ENCODE measurements at regions not wholly inside any gene's neighbourhood (a gene's known extent, or its start where the extent isn't known, plus 50 kb on each side); places are given as distances from the start of the nearest gene placed in this dataset.
"Not testable (repeated sequence)": the region's sequence is repeated elsewhere in the genome, so short reads cannot be mapped to it uniquely, and the experiment has no call there.

DNA sequence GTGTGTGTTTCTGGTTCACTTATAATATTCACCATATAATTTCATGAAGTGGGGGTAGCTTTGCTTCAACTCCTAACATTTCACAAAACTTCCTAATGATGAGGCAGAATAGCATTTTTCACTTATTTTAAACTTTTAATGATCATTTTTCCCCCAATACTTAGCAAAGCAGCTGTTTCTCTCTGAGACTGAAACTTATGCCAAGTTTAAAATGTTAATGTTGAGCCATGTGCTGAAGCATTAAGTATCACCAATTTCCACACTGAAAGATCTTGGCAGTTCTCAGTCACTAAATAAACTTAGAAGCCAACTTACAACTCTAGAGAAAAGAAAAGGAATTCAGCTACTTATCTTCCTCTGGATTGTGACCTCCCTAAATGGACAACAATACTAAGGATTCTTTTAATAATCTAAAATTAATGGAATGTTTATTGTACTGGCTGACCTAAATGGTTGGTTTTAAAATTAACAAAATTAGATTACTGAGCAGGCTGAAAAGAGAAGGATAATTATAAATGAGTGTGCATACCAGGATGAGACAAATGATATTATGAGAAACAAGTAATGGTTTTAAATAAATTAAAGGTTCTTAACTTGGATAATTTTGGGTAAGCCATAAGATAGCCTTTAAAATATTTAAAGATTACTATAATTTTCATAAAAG lies 1429.4 kb upstream of the ADGRL3 start:
- H2AFZ ChIP-seq, result no peak overlapping the region
- H3K4me2 ChIP-seq (ENCODE audit: unreplicated experiment), result no peak overlapping the region
- H3K4me3 ChIP-seq, result no peak overlapping the region
- no peaks in the 10 kb centered on the region for H3K27me3 ChIP-seq (replicated peaks; ENCODE audit: insufficient read depth)
- H4K20me1 ChIP-seq (ENCODE audit: insufficient read depth), result no peaks in the 10 kb centered on the region
- TF ChIP-seq EZH2phosphoT487 (IDR thresholded peaks at IDR 0.05; ENCODE audit: insufficient read depth, low read depth) (no peak), EZH2 (IDR thresholded peaks at IDR 0.05; ENCODE audit: insufficient read depth, poor library complexity, severe bottlenecking) (no peak)
- H3K9me2 ChIP-seq (ENCODE audit: insufficient read depth), result no peaks in the 10 kb centered on the region
- no peaks in the 10 kb centered on the region for H3F3A ChIP-seq (ENCODE audit: insufficient read depth)
- in situ Hi-C loops (cut with MboI), result no loop called here
- no peaks in the 10 kb centered on the region for H3K36me3 ChIP-seq (ENCODE audit: low read depth)
- no peak overlapping the region for H3K9ac ChIP-seq
- H3K9me3 ChIP-seq (ENCODE audit: low read depth), result no peaks in the 10 kb centered on the region
- no peak for DNase-seq
- H3K27ac ChIP-seq, result no peak overlapping the region
- no peaks in the 10 kb centered on the region for H3K79me2 ChIP-seq (ENCODE audit: insufficient read depth)
- no peaks in the 10 kb centered on the region for H3K4me1 ChIP-seq (ENCODE audit: insufficient read depth)

- H3K79me2 ChIP-seq (ENCODE audit: insufficient read depth), result no peaks in the 10 kb centered on the region
- TF ChIP-seq EZH2 (IDR thresholded peaks at IDR 0.05; ENCODE audit: insufficient read depth, poor library complexity, severe bottlenecking), result no peak
- TF ChIP-seq EZH2phosphoT487 (IDR thresholded peaks at IDR 0.05; ENCODE audit: insufficient read depth, low read depth), result no peak
- no peak overlapping the region for H3K27ac ChIP-seq
- H3K4me1 ChIP-seq (ENCODE audit: insufficient read depth), result no peaks in the 10 kb centered on the region
- no peaks in the 10 kb centered on the region for H4K20me1 ChIP-seq (ENCODE audit: insufficient read depth)
- in situ Hi-C loops (cut with MboI), result no loop called here
- no peaks in the 10 kb centered on the region for H3K27me3 ChIP-seq (replicated peaks; ENCODE audit: insufficient read depth)
- no peak overlapping the region for H2AFZ ChIP-seq
- no peaks in the 10 kb centered on the region for H3K9me2 ChIP-seq (ENCODE audit: insufficient read depth)
- DNase-seq, result no peak
- H3K4me3 ChIP-seq, result no peak overlapping the region
- H3K9ac ChIP-seq, result no peak overlapping the region
- H3F3A ChIP-seq (ENCODE audit: insufficient read depth), result no peaks in the 10 kb centered on the region
- 0 to 5% methylated on average over 1 of the region's 1 CpG for WGBS, 2 experiments (ENCODE audit: low coverage in 1 of 2, low lambda C conversion rate in 2 of 2, missing lambda C conversion rate in 2 of 2)
- no peak overlapping the region for H3K4me2 ChIP-seq (ENCODE audit: unreplicated experiment)
- H3K36me3 ChIP-seq (ENCODE audit: low read depth), result no peaks in the 10 kb centered on the region
- no peaks in the 10 kb centered on the region for H3K9me3 ChIP-seq (ENCODE audit: low read depth)
Observed at GRCh38 chr4:59772641-59773139, 1427.4 kb upstream of the ADGRL3 start.

DNA sequence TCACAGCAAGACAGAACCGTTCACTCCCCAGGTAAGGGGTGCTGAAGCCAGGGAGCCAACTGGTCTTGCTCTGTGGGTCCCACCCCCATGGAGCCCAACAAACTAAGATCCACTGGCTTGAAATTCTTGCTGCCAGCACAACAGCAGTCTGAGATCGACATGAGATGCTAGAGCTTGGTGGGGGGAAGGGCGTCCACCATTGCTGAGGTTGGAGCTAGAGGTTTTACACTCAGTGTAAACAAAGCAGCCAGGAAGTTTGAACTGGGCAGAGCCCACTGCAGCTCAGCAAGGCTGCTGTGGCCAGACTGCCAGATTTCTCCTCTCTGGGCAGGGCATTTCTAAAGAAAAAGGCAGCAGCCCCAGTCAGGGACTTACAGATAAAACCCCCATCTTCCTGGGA lies 1419.9 kb upstream of the ADGRL3 start:
- H3K4me3 ChIP-seq; H3K36me3 ChIP-seq (ENCODE audit: low read depth); DNase-seq; H3K9me2 ChIP-seq (ENCODE audit: insufficient read depth); in situ Hi-C loops (cut with MboI); H3K4me2 ChIP-seq (ENCODE audit: unreplicated experiment); H3K27ac ChIP-seq; H2AFZ ChIP-seq; H3K27me3 ChIP-seq (replicated peaks; ENCODE audit: insufficient read depth); H3F3A ChIP-seq (ENCODE audit: insufficient read depth); H3K9ac ChIP-seq; H3K9me3 ChIP-seq (ENCODE audit: low read depth); H4K20me1 ChIP-seq (ENCODE audit: insufficient read depth); H3K4me1 ChIP-seq (ENCODE audit: insufficient read depth); H3K79me2 ChIP-seq (ENCODE audit: insufficient read depth): not testable (repeated sequence)
- 17 to 30% methylated on average over 3 of the region's 3 CpGs for WGBS, 2 experiments (ENCODE audit: low coverage in 1 of 2, low lambda C conversion rate in 2 of 2, missing lambda C conversion rate in 2 of 2)

GRCh38 chr4:59805176-59805575 lies 1395.0 kb upstream of the ADGRL3 start:
- no peak overlapping the region for H3K9ac ChIP-seq
- no peak overlapping the region for H3K27ac ChIP-seq
- in situ Hi-C loops (cut with MboI), result no loop called here
- H3K36me3 ChIP-seq (ENCODE audit: low read depth), result no peaks in the 10 kb centered on the region
- no peaks in the 10 kb centered on the region for H4K20me1 ChIP-seq (ENCODE audit: insufficient read depth)
- no peaks in the 10 kb centered on the region for H3K79me2 ChIP-seq (ENCODE audit: insufficient read depth)
- no peaks in the 10 kb centered on the region for H3K9me2 ChIP-seq (ENCODE audit: insufficient read depth)
- no peak overlapping the region for H3K4me3 ChIP-seq
- no peak overlapping the region for H3K4me2 ChIP-seq (ENCODE audit: unreplicated experiment)
- no peaks in the 10 kb centered on the region for H3K27me3 ChIP-seq (replicated peaks; ENCODE audit: insufficient read depth)
- no peak for TF ChIP-seq EZH2phosphoT487 (IDR thresholded peaks at IDR 0.05; ENCODE audit: insufficient read depth, low read depth)
- TF ChIP-seq EZH2 (IDR thresholded peaks at IDR 0.05; ENCODE audit: insufficient read depth, poor library complexity, severe bottlenecking), result no peak
- no peaks in the 10 kb centered on the region for H3F3A ChIP-seq (ENCODE audit: insufficient read depth)
- peaks cover 3% of the 10 kb centered on the region for H3K9me3 ChIP-seq (ENCODE audit: low read depth)
- no peak overlapping the region for H2AFZ ChIP-seq
- H3K4me1 ChIP-seq (ENCODE audit: insufficient read depth), result no peaks in the 10 kb centered on the region
- WGBS, 2 experiments (ENCODE audit: low coverage in 1 of 2, low lambda C conversion rate in 2 of 2, missing lambda C conversion rate in 2 of 2), result 30 to 35% methylated on average over 1 of the region's 1 CpG
- DNase-seq, result no peak

Measured in GM23248 (cell line).